HepG2 (cell line): ENCODE measurements at regions not wholly inside any gene's neighbourhood (a gene's known extent, or its start where the extent isn't known, plus 50 kb on each side); places are given as distances from the start of the nearest gene placed in this dataset.

Experiments
- AFF4 ChIP-seq: sonication (generic); formaldehyde crosslinking; IDR thresholded peaks from 2 replicates; pipeline ENCODE4 v1.4.0; 2020; ENCODE audit warnings: missing genetic modification reagents
- EZH2 ChIP-seq: conservative IDR thresholded peaks from 2 replicates; pipeline ENCODE4 v1.6.1; 2012; ENCODE audit warnings: mild to moderate bottlenecking, low read depth, low read length, moderate library complexity
- HMG20A ChIP-seq: IDR thresholded peaks from 2 replicates; pipeline ENCODE4 v1.6.1; 2016; ENCODE audit warnings: borderline replicate concordance
- ZBTB49 ChIP-seq: sonication (generic); formaldehyde crosslinking; IDR thresholded peaks from 2 replicates; pipeline ENCODE4 v1.4.0; 2020; ENCODE audit warnings: missing genetic modification reagents, borderline replicate concordance

- no peak for TF ChIP-seq EZH2
- no peak for TF ChIP-seq AFF4 (CRISPR knock-in tag)
- TF ChIP-seq ZBTB49 (CRISPR knock-in tag) = no peak
- no peak for TF ChIP-seq HMG20A
These were observed 184.2 kb upstream of the BET1 start for GRCh38 chr7:94188350-94188749.
